PC-9 (cell line): ENCODE measurements at regions not wholly inside any gene's neighbourhood (a gene's known extent, or its start where the extent isn't known, plus 50 kb on each side); places are given as distances from the start of the nearest gene placed in this dataset.

Experiments used
- BruUV-seq: library from RNA; stranded (reverse); fragments of 400-500 nt; replicated peaks from 2 replicates; lab custom pipeline; 2021; lab: Mats Ljungman, UMichigan
- CTCF ChIA-PET: fragments of 300-600 bp; sonication (Branson Sonifier 250); formaldehyde crosslinking; loops from one replicate; lab custom pipeline; 2022; ENCODE audit warnings: antibody characterized with exemption; lab: Charles Lee
- POLR2A ChIA-PET: fragments of 300-600 bp; sonication (Branson Sonifier 250); formaldehyde crosslinking; loops from one replicate; lab custom pipeline; 2022; ENCODE audit warnings: antibody characterized with exemption; ENCODE audit not compliant: unreplicated experiment; lab: Charles Lee
- DNase-seq, 2 experiments: peaks; one replicate each; pipeline versions ENCODE4 v3.0.0 to v3.0.0-alpha.2; 2015 to 2022; ENCODE audit warnings: mixed read lengths in 1 of 2
- H2AFZ ChIP-seq: fragments of 200-600 bp; sonication (generic); 2 replicates; pipeline ENCODE4 v1.8.1; 2017; ENCODE audit warnings: antibody characterized with exemption
- H3F3A ChIP-seq: fragments of 200-600 bp; sonication (generic); 2 replicates; pipeline ENCODE4 v1.8.1; 2017; ENCODE audit warnings: antibody characterized with exemption, mild to moderate bottlenecking, low read depth; ENCODE audit not compliant: insufficient read depth
- H3K27ac ChIP-seq: fragments of 200-600 bp; sonication (generic); 2 replicates; pipeline ENCODE4 v1.6.1; 2016; ENCODE audit warnings: mixed run types
- H3K27me3 ChIP-seq: fragments of 200-600 bp; sonication (generic); 2 replicates; pipeline ENCODE4 v1.6.1; 2016; ENCODE audit warnings: low read depth, mixed run types; ENCODE audit not compliant: insufficient read depth
- H3K36me3 ChIP-seq: fragments of 200-600 bp; sonication (generic); 2 replicates; pipeline ENCODE4 v1.6.1; 2016; ENCODE audit warnings: low read depth, mixed run types
- H3K4me1 ChIP-seq: fragments of 200-600 bp; sonication (generic); replicated peaks from 2 replicates; pipeline ENCODE4 v1.6.1; 2016; ENCODE audit warnings: mixed run types; ENCODE audit not compliant: insufficient read depth
- H3K4me2 ChIP-seq: fragments of 200-600 bp; sonication (generic); 2 replicates; pipeline ENCODE4 v1.6.1; 2017; ENCODE audit warnings: mixed run types
- H3K4me3 ChIP-seq: fragments of 200-600 bp; sonication (generic); 2 replicates; pipeline ENCODE4 v1.6.1; 2016; ENCODE audit warnings: mixed run types
- H3K79me2 ChIP-seq: fragments of 200-600 bp; sonication (generic); 2 replicates; pipeline ENCODE4 v1.6.1; 2017; ENCODE audit warnings: low read depth, mixed run types
- H3K9me2 ChIP-seq: fragments of 200-600 bp; sonication (generic); 2 replicates; pipeline ENCODE4 v1.8.1; 2017; ENCODE audit warnings: mild to moderate bottlenecking; ENCODE audit not compliant: insufficient read depth
- H3K9me3 ChIP-seq: fragments of 200-600 bp; sonication (generic); 2 replicates; pipeline ENCODE4 v1.8.1; 2016; ENCODE audit warnings: low read depth; ENCODE audit not compliant: insufficient read depth
- H4K20me1 ChIP-seq: fragments of 200-600 bp; sonication (generic); 2 replicates; pipeline ENCODE4 v1.8.1; 2017; ENCODE audit not compliant: insufficient read depth
- EZH2 ChIP-seq: fragments of 200-600 bp; sonication (generic); IDR thresholded peaks from 2 replicates; pipeline ENCODE4 v1.8.0; 2017; ENCODE audit warnings: antibody characterized with exemption, low read depth
- intact Hi-C: fragments of 100-400 bp; cut with micrococcal nuclease; formaldehyde crosslinking; loops from one replicate; pipeline ENCODE4 v1.10.0; 2022; ENCODE audit not compliant: unreplicated experiment
- TF ChIP-seq, protein P1 (sequence below): fragments of 200-600 bp; sonication (generic); conservative IDR thresholded peaks from 2 replicates; pipeline ENCODE4 v1.6.1; 2017; ENCODE audit warnings: mixed run types, antibody characterized with exemption, mild to moderate bottlenecking, moderate library complexity

- H3K27me3 ChIP-seq: no peaks in the 10 kb centered on the region
These were observed 509.3 kb upstream of the NUDT12 start for GRCh38 chr5:104071887-104072286.

GRCh38 chr5:104062621-104063377 is 500.2 kb upstream of the NUDT12 start:
- DNase-seq: peak in 1 of 2 experiments; percentile 2
- Histone ChIP-seq H3K27ac (0 out of 2 replicates have a peak overlapping the region, but pooled peaks have one; percentile 11), H3K4me1 (peaks cover 15% of the 10 kb centered on the region), H4K20me1 (no peaks in the 10 kb centered on the region), H3K9me2 (no peaks in the 10 kb centered on the region), H2AFZ (peak overlapping the region; percentile 78), H3K79me2 (no peaks in the 10 kb centered on the region), H3K36me3 (no peaks in the 10 kb centered on the region), H3K9me3 (no peaks in the 10 kb centered on the region), H3K27me3 (no peaks in the 10 kb centered on the region), H3K4me2 (peak overlapping the region; percentile 74), H3K4me3 (peak overlapping the region; percentile 40; the same call in 1 of the 2 replicates), H3F3A (0 out of 2 replicates have a peak, but pooled peaks cover 9% of the 10 kb centered on the region)
- ChIA-PET CTCF (no interaction called here), POLR2A (no interaction called here)
- no TSS peak for BruUV-seq
- intact Hi-C loops: no loop called here
- TF ChIP-seq, protein P1, sequence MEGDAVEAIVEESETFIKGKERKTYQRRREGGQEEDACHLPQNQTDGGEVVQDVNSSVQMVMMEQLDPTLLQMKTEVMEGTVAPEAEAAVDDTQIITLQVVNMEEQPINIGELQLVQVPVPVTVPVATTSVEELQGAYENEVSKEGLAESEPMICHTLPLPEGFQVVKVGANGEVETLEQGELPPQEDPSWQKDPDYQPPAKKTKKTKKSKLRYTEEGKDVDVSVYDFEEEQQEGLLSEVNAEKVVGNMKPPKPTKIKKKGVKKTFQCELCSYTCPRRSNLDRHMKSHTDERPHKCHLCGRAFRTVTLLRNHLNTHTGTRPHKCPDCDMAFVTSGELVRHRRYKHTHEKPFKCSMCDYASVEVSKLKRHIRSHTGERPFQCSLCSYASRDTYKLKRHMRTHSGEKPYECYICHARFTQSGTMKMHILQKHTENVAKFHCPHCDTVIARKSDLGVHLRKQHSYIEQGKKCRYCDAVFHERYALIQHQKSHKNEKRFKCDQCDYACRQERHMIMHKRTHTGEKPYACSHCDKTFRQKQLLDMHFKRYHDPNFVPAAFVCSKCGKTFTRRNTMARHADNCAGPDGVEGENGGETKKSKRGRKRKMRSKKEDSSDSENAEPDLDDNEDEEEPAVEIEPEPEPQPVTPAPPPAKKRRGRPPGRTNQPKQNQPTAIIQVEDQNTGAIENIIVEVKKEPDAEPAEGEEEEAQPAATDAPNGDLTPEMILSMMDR: no peak
- TF ChIP-seq EZH2: no peak

More at GRCh38 chr5:104071887-104072286, 509.3 kb upstream of the NUDT12 start:
- H4K20me1 ChIP-seq: no peaks in the 10 kb centered on the region
- H3K4me3 ChIP-seq: no peak overlapping the region
- H3K4me1 ChIP-seq: no peaks in the 10 kb centered on the region
- POLR2A ChIA-PET: no interaction called here
- H3F3A ChIP-seq: no peaks in the 10 kb centered on the region
- DNase-seq: no peak
- no peaks in the 10 kb centered on the region; the same call in 1 of the 2 replicates for H3K9me3 ChIP-seq
- no peaks in the 10 kb centered on the region for H3K79me2 ChIP-seq
- H3K9me2 ChIP-seq: no peaks in the 10 kb centered on the region; the same call in 1 of the 2 replicates
- H2AFZ ChIP-seq: no peak overlapping the region
- no peak overlapping the region for H3K4me2 ChIP-seq
- CTCF ChIA-PET: no interaction called here
- no peak overlapping the region for H3K27ac ChIP-seq
- intact Hi-C loops: no loop called here
- BruUV-seq: no TSS peak
- TF ChIP-seq, protein P1: no peak
- no peak for TF ChIP-seq EZH2
- no peaks in the 10 kb centered on the region for H3K36me3 ChIP-seq

DNA sequence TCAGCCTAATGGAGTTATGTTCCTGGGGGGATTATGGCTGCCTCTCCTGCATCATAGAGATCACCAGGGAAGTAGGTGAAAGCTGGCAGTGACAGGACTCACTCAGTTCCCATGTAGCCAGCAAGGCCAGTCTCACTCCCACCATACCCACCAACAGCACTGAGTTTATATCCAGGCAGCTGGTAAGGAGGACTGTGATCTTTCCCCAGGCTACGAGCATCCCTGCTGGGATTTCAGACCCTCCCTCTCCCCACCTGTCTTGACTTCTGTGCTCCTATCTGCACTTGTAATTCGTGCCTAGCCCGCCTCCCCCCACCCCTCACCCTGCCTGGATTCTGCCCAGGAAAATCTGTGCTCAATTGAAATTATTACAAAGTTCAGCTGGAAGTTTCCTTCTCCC is 499.1 kb upstream of the NUDT12 start:
- Histone ChIP-seq H3K9me3 (no peaks in the 10 kb centered on the region), H4K20me1 (no peaks in the 10 kb centered on the region), H3K27me3 (no peaks in the 10 kb centered on the region), H3F3A (0 out of 2 replicates have a peak, but pooled peaks cover 9% of the 10 kb centered on the region), H3K4me3 (no peak overlapping the region), H3K9me2 (no peaks in the 10 kb centered on the region), H3K4me1 (peaks cover 15% of the 10 kb centered on the region), H3K36me3 (no peaks in the 10 kb centered on the region), H3K4me2 (no peak overlapping the region), H2AFZ (peak overlapping the region; percentile 78; the same call in 1 of the 2 replicates), H3K79me2 (no peaks in the 10 kb centered on the region), H3K27ac (no peak overlapping the region)
- DNase-seq: no peak
- no peak for TF ChIP-seq EZH2
- TF ChIP-seq, protein P1: no peak
- intact Hi-C loops: no loop called here
- BruUV-seq: no TSS peak
- CTCF ChIA-PET: no interaction called here
- POLR2A ChIA-PET: no interaction called here
